ENCODE measurements at regions not wholly inside any gene's neighbourhood (a gene's known extent, or its start where the extent isn't known, plus 50 kb on each side); places are given as distances from the start of the nearest gene placed in this dataset.

GRCh38 chr14:84397631-84398030, 1132.3 kb upstream of the FLRT2 start:
- H3K4me3 ChIP-seq (ENCODE audit: control insufficient read depth in 1 of 2, extremely low read depth in 1 of 2, low read length in 1 of 2), result no peak overlapping the region
- peaks cover 21 to 26% (median 21%) of the 10 kb centered on the region in 3 donors for H3K9me3 Mint-ChIP-seq
- no peak overlapping the region for H3K27ac ChIP-seq (ENCODE audit: low read length)
- no peak overlapping the region for H3K27ac Mint-ChIP-seq
- CTCF ChIA-PET, result no interaction called here
- no peak overlapping the region for H3K4me3 Mint-ChIP-seq
- H3K27me3 ChIP-seq (replicated peaks in 1 of 2; ENCODE audit: control insufficient read depth in 2 of 2, extremely low read depth in 1 of 2, insufficient read depth in 2 of 2, low read length in 1 of 2), result no peaks in the 10 kb centered on the region
- POLR2A ChIA-PET, result no interaction called here
- DNase-seq (no peak), ATAC-seq (replicated peaks in 1 of 4) (no peak)
- no peaks in the 10 kb centered on the region for H3K27me3 Mint-ChIP-seq
- WGBS (ENCODE audit: insufficient coverage), result 68% methylated on average over 2 of the region's 3 CpGs
- H3K36me3 ChIP-seq (ENCODE audit: control insufficient read depth in 2 of 2, extremely low read depth in 1 of 2, insufficient read depth in 1 of 2, low read length in 1 of 2), result no peaks in the 10 kb centered on the region
- no peaks in the 10 kb centered on the region for H3K4me1 ChIP-seq (ENCODE audit: control insufficient read depth in 1 of 2, extremely low read depth in 1 of 2, insufficient read depth in 2 of 2, low read length in 2 of 2)
- no peaks in the 10 kb centered on the region for H3K36me3 Mint-ChIP-seq
- no peaks in the 10 kb centered on the region for H3K4me1 Mint-ChIP-seq
- H3K9me3 ChIP-seq, result no peaks in the 10 kb centered on the region

GRCh38 chr14:84399296-84399910, 1130.5 kb upstream of the FLRT2 start:
- H3K4me1 Mint-ChIP-seq, result no peaks in the 10 kb centered on the region
- H3K27ac Mint-ChIP-seq, result no peak overlapping the region
- Histone ChIP-seq H3K36me3 (ENCODE audit: control insufficient read depth in 2 of 2, extremely low read depth in 1 of 2, insufficient read depth in 1 of 2, low read length in 1 of 2) (no peaks in the 10 kb centered on the region), H3K27ac (ENCODE audit: low read length) (no peak overlapping the region), H3K4me3 (ENCODE audit: control insufficient read depth in 1 of 2, extremely low read depth in 1 of 2, low read length in 1 of 2) (no peak overlapping the region), H3K9me3 (no peaks in the 10 kb centered on the region), H3K4me1 (ENCODE audit: control insufficient read depth in 1 of 2, extremely low read depth in 1 of 2, insufficient read depth in 2 of 2, low read length in 2 of 2) (no peaks in the 10 kb centered on the region), H3K27me3 (replicated peaks in 1 of 2; ENCODE audit: control insufficient read depth in 2 of 2, extremely low read depth in 1 of 2, insufficient read depth in 2 of 2, low read length in 1 of 2) (no peaks in the 10 kb centered on the region)
- no peak for ATAC-seq (replicated peaks in 1 of 4)
- no peaks in the 10 kb centered on the region for H3K36me3 Mint-ChIP-seq
- DNase-seq, result no peak
- ChIA-PET CTCF (no interaction called here), POLR2A (no interaction called here)
- peaks cover 21 to 23% (median 21%) of the 10 kb centered on the region in 3 donors for H3K9me3 Mint-ChIP-seq
- no peaks in the 10 kb centered on the region for H3K27me3 Mint-ChIP-seq
- H3K4me3 Mint-ChIP-seq, result no peak overlapping the region
- 94% methylated on average over 55 of the region's 62 CpGs for WGBS (ENCODE audit: insufficient coverage)

GRCh38 chr14:84401631-84402030, 1128.3 kb upstream of the FLRT2 start:
- H3K27me3 Mint-ChIP-seq, result no peaks in the 10 kb centered on the region
- no peak for DNase-seq
- 44% methylated on average over 2 of the region's 3 CpGs for WGBS (ENCODE audit: insufficient coverage)
- CTCF ChIA-PET, result interaction anchor here in 1 of 2 donors (0.6 kb wide), 1 partner anchor 523 kb away, joined by 4 read pairs; no protein-coding TSS in a partner anchor
- no peak overlapping the region for H3K4me3 Mint-ChIP-seq
- Histone ChIP-seq H3K9me3 (no peaks in the 10 kb centered on the region), H3K27ac (ENCODE audit: low read length) (no peak overlapping the region), H3K36me3 (ENCODE audit: control insufficient read depth in 2 of 2, extremely low read depth in 1 of 2, insufficient read depth in 1 of 2, low read length in 1 of 2) (no peaks in the 10 kb centered on the region), H3K27me3 (replicated peaks in 1 of 2; ENCODE audit: control insufficient read depth in 2 of 2, extremely low read depth in 1 of 2, insufficient read depth in 2 of 2, low read length in 1 of 2) (no peaks in the 10 kb centered on the region), H3K4me1 (ENCODE audit: control insufficient read depth in 1 of 2, extremely low read depth in 1 of 2, insufficient read depth in 2 of 2, low read length in 2 of 2) (no peaks in the 10 kb centered on the region), H3K4me3 (ENCODE audit: control insufficient read depth in 1 of 2, extremely low read depth in 1 of 2, low read length in 1 of 2) (no peak overlapping the region)
- peaks cover 9 to 18% (median 12%) of the 10 kb centered on the region in 3 donors for H3K9me3 Mint-ChIP-seq
- H3K36me3 Mint-ChIP-seq, result no peaks in the 10 kb centered on the region
- POLR2A ChIA-PET, result no interaction called here
- no peak overlapping the region for H3K27ac Mint-ChIP-seq
- no peak for ATAC-seq (replicated peaks in 1 of 4)
- no peaks in the 10 kb centered on the region for H3K4me1 Mint-ChIP-seq

- WGBS (ENCODE audit: insufficient coverage), result no CpG with 5 or more reads among the region's 2 CpGs
- ChIA-PET POLR2A (no interaction called here), CTCF (no interaction called here)
- DNase-seq (no peak), ATAC-seq (replicated peaks in 1 of 4) (no peak)
- H3K4me3 Mint-ChIP-seq, result no peak overlapping the region
- H3K4me3 ChIP-seq (ENCODE audit: control insufficient read depth in 1 of 2, extremely low read depth in 1 of 2, low read length in 1 of 2), result no peak overlapping the region
- peaks cover 11 to 20% (median 12%) of the 10 kb centered on the region in 3 donors for H3K9me3 Mint-ChIP-seq
- no peaks in the 10 kb centered on the region for H3K27me3 ChIP-seq (replicated peaks in 1 of 2; ENCODE audit: control insufficient read depth in 2 of 2, extremely low read depth in 1 of 2, insufficient read depth in 2 of 2, low read length in 1 of 2)
- no peaks in the 10 kb centered on the region for H3K27me3 Mint-ChIP-seq
- no peak overlapping the region for H3K27ac ChIP-seq (ENCODE audit: low read length)
- H3K36me3 Mint-ChIP-seq, result no peaks in the 10 kb centered on the region
- H3K9me3 ChIP-seq, result no peaks in the 10 kb centered on the region
- H3K4me1 Mint-ChIP-seq, result no peaks in the 10 kb centered on the region
- H3K36me3 ChIP-seq (ENCODE audit: control insufficient read depth in 2 of 2, extremely low read depth in 1 of 2, insufficient read depth in 1 of 2, low read length in 1 of 2), result no peaks in the 10 kb centered on the region
- no peak overlapping the region for H3K27ac Mint-ChIP-seq
- no peaks in the 10 kb centered on the region for H3K4me1 ChIP-seq (ENCODE audit: control insufficient read depth in 1 of 2, extremely low read depth in 1 of 2, insufficient read depth in 2 of 2, low read length in 2 of 2)
Observed at GRCh38 chr14:84403585-84403984, 1126.4 kb upstream of the FLRT2 start.

GRCh38 chr14:84404246-84404645, 1125.7 kb upstream of the FLRT2 start:
- POLR2A ChIA-PET, result no interaction called here
- ATAC-seq (replicated peaks in 1 of 4), result no peak

GRCh38 chr14:84409435-84409834, 1120.5 kb upstream of the FLRT2 start:
- Histone ChIP-seq H3K27me3 (replicated peaks in 1 of 2; ENCODE audit: control insufficient read depth in 2 of 2, extremely low read depth in 1 of 2, insufficient read depth in 2 of 2, low read length in 1 of 2) (no peaks in the 10 kb centered on the region), H3K4me3 (ENCODE audit: control insufficient read depth in 1 of 2, extremely low read depth in 1 of 2, low read length in 1 of 2) (no peak overlapping the region), H3K4me1 (ENCODE audit: control insufficient read depth in 1 of 2, extremely low read depth in 1 of 2, insufficient read depth in 2 of 2, low read length in 2 of 2) (no peaks in the 10 kb centered on the region), H3K27ac (ENCODE audit: low read length) (no peak overlapping the region), H3K36me3 (ENCODE audit: control insufficient read depth in 2 of 2, extremely low read depth in 1 of 2, insufficient read depth in 1 of 2, low read length in 1 of 2) (no peaks in the 10 kb centered on the region), H3K9me3 (no peaks in the 10 kb centered on the region)
- ChIA-PET POLR2A (no interaction called here), CTCF (no interaction called here)
- Mint-ChIP-seq H3K4me1 (no peaks in the 10 kb centered on the region), H3K9me3 (peaks cover 13 to 46% (median 16%) of the 10 kb centered on the region in 3 donors), H3K4me3 (no peak overlapping the region), H3K27me3 (no peaks in the 10 kb centered on the region), H3K27ac (no peak overlapping the region), H3K36me3 (no peaks in the 10 kb centered on the region)
- no peak for DNase-seq
- no CpG with 5 or more reads among the region's 3 CpGs for WGBS (ENCODE audit: insufficient coverage)
- no peak for ATAC-seq (replicated peaks in 1 of 4)

More at GRCh38 chr14:84404246-84404645, 1125.7 kb upstream of the FLRT2 start:
- Mint-ChIP-seq H3K9me3 (peaks cover 12 to 17% (median 14%) of the 10 kb centered on the region in 3 donors), H3K4me3 (no peak overlapping the region), H3K36me3 (no peaks in the 10 kb centered on the region), H3K27ac (no peak overlapping the region), H3K27me3 (no peaks in the 10 kb centered on the region), H3K4me1 (no peaks in the 10 kb centered on the region)
- Histone ChIP-seq H3K4me1 (ENCODE audit: control insufficient read depth in 1 of 2, extremely low read depth in 1 of 2, insufficient read depth in 2 of 2, low read length in 2 of 2) (no peaks in the 10 kb centered on the region), H3K27me3 (replicated peaks in 1 of 2; ENCODE audit: control insufficient read depth in 2 of 2, extremely low read depth in 1 of 2, insufficient read depth in 2 of 2, low read length in 1 of 2) (no peaks in the 10 kb centered on the region), H3K9me3 (no peaks in the 10 kb centered on the region), H3K27ac (ENCODE audit: low read length) (no peak overlapping the region), H3K4me3 (ENCODE audit: control insufficient read depth in 1 of 2, extremely low read depth in 1 of 2, low read length in 1 of 2) (no peak overlapping the region), H3K36me3 (ENCODE audit: control insufficient read depth in 2 of 2, extremely low read depth in 1 of 2, insufficient read depth in 1 of 2, low read length in 1 of 2) (no peaks in the 10 kb centered on the region)
- 100% methylated on average over 1 of the region's 3 CpGs for WGBS (ENCODE audit: insufficient coverage)
- no peak for DNase-seq
- CTCF ChIA-PET, result no interaction called here

GRCh38 chr14:84410344-84410743, 1119.6 kb upstream of the FLRT2 start:
- no peaks in the 10 kb centered on the region for H3K4me1 Mint-ChIP-seq
- H3K27me3 Mint-ChIP-seq, result no peaks in the 10 kb centered on the region
- Histone ChIP-seq H3K27ac (ENCODE audit: low read length) (no peak overlapping the region), H3K9me3 (no peaks in the 10 kb centered on the region), H3K36me3 (ENCODE audit: control insufficient read depth in 2 of 2, extremely low read depth in 1 of 2, insufficient read depth in 1 of 2, low read length in 1 of 2) (no peaks in the 10 kb centered on the region), H3K4me3 (ENCODE audit: control insufficient read depth in 1 of 2, extremely low read depth in 1 of 2, low read length in 1 of 2) (no peak overlapping the region), H3K4me1 (ENCODE audit: control insufficient read depth in 1 of 2, extremely low read depth in 1 of 2, insufficient read depth in 2 of 2, low read length in 2 of 2) (no peaks in the 10 kb centered on the region), H3K27me3 (replicated peaks in 1 of 2; ENCODE audit: control insufficient read depth in 2 of 2, extremely low read depth in 1 of 2, insufficient read depth in 2 of 2, low read length in 1 of 2) (no peaks in the 10 kb centered on the region)
- H3K9me3 Mint-ChIP-seq, result peaks cover 13 to 46% (median 16%) of the 10 kb centered on the region in 3 donors
- no CpG with 5 or more reads among the region's 3 CpGs for WGBS (ENCODE audit: insufficient coverage)
- H3K4me3 Mint-ChIP-seq, result no peak overlapping the region
- no peaks in the 10 kb centered on the region for H3K36me3 Mint-ChIP-seq
- ChIA-PET CTCF (interaction anchor here in 1 of 2 donors (0.5 kb wide), 1 partner anchor 46 kb away, joined by 3 read pairs; no protein-coding TSS in a partner anchor), POLR2A (interaction anchor here in 1 of 2 donors (0.6 kb wide), 1 partner anchor 27 kb away, joined by 3 read pairs; no protein-coding TSS in a partner anchor)
- no peak overlapping the region for H3K27ac Mint-ChIP-seq
- no peak for ATAC-seq (replicated peaks in 1 of 4)
- DNase-seq, result no peak
